HEK293 (cell line): ENCODE measurements at regions not wholly inside any gene's neighbourhood (a gene's known extent, or its start where the extent isn't known, plus 50 kb on each side); places are given as distances from the start of the nearest gene placed in this dataset.

Experiments
- CTCF ChIP-seq: fragments of 450-650 bp; formaldehyde crosslinking; IDR thresholded peaks from 2 replicates; pipeline ENCODE4 v1.5.1; 2016; ENCODE audit warnings: missing biosample characterization, missing genetic modification characterization
- IKZF3 ChIP-seq: fragments of 450-650 bp; IDR thresholded peaks from 2 replicates; pipeline ENCODE4 v1.5.0; 2018; ENCODE audit warnings: missing biosample characterization, mild to moderate bottlenecking, missing genetic modification characterization, moderate library complexity
- MZF1 ChIP-seq: fragments of 450-650 bp; formaldehyde crosslinking; IDR thresholded peaks from 2 replicates; pipeline ENCODE4 v1.5.1; 2017; ENCODE audit warnings: missing biosample characterization, missing genetic modification characterization, borderline replicate concordance
- TCF7L2 ChIP-seq: IDR thresholded peaks from 2 replicates; pipeline ENCODE4 v1.6.1; 2011; ENCODE audit warnings: low read depth, mild to moderate bottlenecking, inconsistent platforms, low read length, moderate library complexity, borderline replicate concordance
- ZBTB7A ChIP-seq: fragments of 450-650 bp; formaldehyde crosslinking; IDR thresholded peaks from 2 replicates; pipeline ENCODE4 v1.5.1; 2016; ENCODE audit warnings: low read depth, missing biosample characterization, missing genetic modification characterization
- ZNF48 ChIP-seq: fragments of 450-650 bp; formaldehyde crosslinking; IDR thresholded peaks from 2 replicates; pipeline ENCODE4 v1.5.1; 2016; ENCODE audit warnings: missing biosample characterization, missing genetic modification characterization
- ZNF514 ChIP-seq: fragments of 450-650 bp; formaldehyde crosslinking; IDR thresholded peaks from 2 replicates; pipeline ENCODE4 v1.5.1; 2016; ENCODE audit warnings: missing biosample characterization, missing genetic modification characterization
- ZNF660 ChIP-seq: fragments of 450-650 bp; IDR thresholded peaks from 2 replicates; pipeline ENCODE4 v1.5.1; 2018; ENCODE audit warnings: missing biosample characterization, mild to moderate bottlenecking, missing genetic modification characterization
- ZNF670 ChIP-seq: fragments of 450-650 bp; formaldehyde crosslinking; IDR thresholded peaks from 2 replicates; pipeline ENCODE4 v1.5.1; 2016; ENCODE audit warnings: missing biosample characterization, missing genetic modification characterization, low read depth
- ZSCAN23 ChIP-seq: fragments of 450-650 bp; formaldehyde crosslinking; IDR thresholded peaks from 2 replicates; pipeline ENCODE4 v1.5.1; 2016; ENCODE audit warnings: missing biosample characterization, missing genetic modification characterization

GRCh38 chr15:46685681-46686080 is 1031.6 kb upstream of the SEMA6D start:
- TF ChIP-seq ZBTB7A (tag by site-specific recombination) (no peak), CTCF (tag by site-specific recombination) (no peak), TCF7L2 (no peak), ZNF48 (tag by site-specific recombination) (no peak), IKZF3 (tag by site-specific recombination) (no peak), MZF1 (no peak), ZNF660 (tag by site-specific recombination) (no peak), ZNF514 (no peak), ZNF670 (no peak), ZSCAN23 (tag by site-specific recombination) (no peak)
